Keratinocyte (primary cell): ENCODE measurements at regions not wholly inside any gene's neighbourhood (a gene's known extent, or its start where the extent isn't known, plus 50 kb on each side); places are given as distances from the start of the nearest gene placed in this dataset.

Experiments
- DNase-seq: peaks from one replicate; pipeline ENCODE4 v3.0.0-alpha.2; 2011; ENCODE audit warnings: low read depth, missing footprints, low spot score
- FAIRE-seq: peaks from 2 replicates; lab custom pipeline; 2011; peaks lifted over from hg19 to GRCh38; lab: Jason Lieb, UNC
- H2AFZ ChIP-seq: 2 replicates; pipeline ENCODE4 v1.6.0; 2012; ENCODE audit warnings: low read length, control low read depth, inconsistent platforms; ENCODE audit not compliant: control insufficient read depth
- H3K27ac ChIP-seq: 2 replicates; pipeline ENCODE4 v1.5.1; 2011; ENCODE audit warnings: low read length; ENCODE audit not compliant: control insufficient read depth, insufficient read depth
- H3K27me3 ChIP-seq: 3 replicates; pipeline ENCODE4 v1.6.0; 2011; ENCODE audit warnings: low read length; ENCODE audit not compliant: control insufficient read depth, insufficient read depth; ENCODE audit errors: extremely low read depth
- H3K36me3 ChIP-seq, 2 experiments: 2 replicates in 1 of 2; 3 replicates in 1 of 2; pipeline ENCODE4 v1.5.1; 2011; ENCODE audit warnings: low read length in 2 of 2, mild to moderate bottlenecking in 1 of 2; ENCODE audit not compliant: control insufficient read depth in 2 of 2, insufficient read depth in 2 of 2; ENCODE audit errors: extremely low read depth in 1 of 2
- H3K4me1 ChIP-seq: 3 replicates; pipeline ENCODE4 v1.5.1; 2011; ENCODE audit warnings: low read length; ENCODE audit not compliant: control insufficient read depth, insufficient read depth; ENCODE audit errors: extremely low read depth
- H3K4me2 ChIP-seq: 3 replicates; pipeline ENCODE4 v1.6.0; 2011; ENCODE audit warnings: low read depth, low read length; ENCODE audit not compliant: control insufficient read depth, insufficient read depth; ENCODE audit errors: extremely low read depth
- H3K4me3 ChIP-seq, 3 experiments: fragments of 200-600 bp in 1 of 3; sonication (generic) in 1 of 3; 2 replicates in 2 of 3; 3 replicates in 1 of 3; pipeline ENCODE4 v1.5.1; 2011 to 2016; ENCODE audit warnings: low read length in 3 of 3, mild to moderate bottlenecking in 3 of 3, control low read depth in 2 of 3, inconsistent platforms in 1 of 3, low read depth in 1 of 3, mixed read lengths in 1 of 3, mixed run types in 1 of 3, moderate library complexity in 1 of 3; ENCODE audit not compliant: control insufficient read depth in 2 of 3, insufficient read depth in 2 of 3; ENCODE audit errors: extremely low read depth in 1 of 3
- H3K79me2 ChIP-seq: 2 replicates; pipeline ENCODE4 v1.6.0; 2012; ENCODE audit warnings: low read length; ENCODE audit not compliant: control insufficient read depth, insufficient read depth
- H3K9ac ChIP-seq: 3 replicates; pipeline ENCODE4 v1.6.0; 2011; ENCODE audit warnings: low read length; ENCODE audit not compliant: control insufficient read depth, insufficient read depth; ENCODE audit errors: extremely low read depth
- H3K9me1 ChIP-seq: 3 replicates; pipeline ENCODE4 v1.6.0; 2011; ENCODE audit warnings: low read length; ENCODE audit not compliant: control insufficient read depth, insufficient read depth; ENCODE audit errors: extremely low read depth
- H3K9me3 ChIP-seq: 2 replicates; pipeline ENCODE4 v1.5.1; 2012; ENCODE audit warnings: low read depth, low read length; ENCODE audit not compliant: control insufficient read depth
- H4K20me1 ChIP-seq: 3 replicates; pipeline ENCODE4 v1.6.0; 2011; ENCODE audit warnings: low read length; ENCODE audit not compliant: control insufficient read depth, insufficient read depth; ENCODE audit errors: extremely low read depth
- CTCF ChIP-seq, 3 experiments: IDR thresholded peaks in 1 of 3; conservative IDR thresholded peaks in 1 of 3; optimal IDR thresholded peaks in 1 of 3; 2 replicates in 2 of 3; 3 replicates in 1 of 3; pipeline versions ENCODE3 to v1.5.1; 2011; ENCODE audit warnings: low read length in 3 of 3, mild to moderate bottlenecking in 3 of 3, moderate library complexity in 2 of 3, control low read depth in 1 of 3, inconsistent platforms in 1 of 3; ENCODE audit not compliant: insufficient read depth in 2 of 3; ENCODE audit errors: extremely low read depth in 1 of 3
- EZH2 ChIP-seq: IDR thresholded peaks from one replicate; pipeline ENCODE4 v1.6.1; 2012; ENCODE audit warnings: inconsistent platforms, mild to moderate bottlenecking, low read length, moderate library complexity
- dilution Hi-C: fragments of 300-500 bp; cut with MboI; formaldehyde crosslinking; loops from one replicate; pipeline ENCODE4 v1.7.0; 2020; ENCODE audit warnings: low sequenced_read_pairs; ENCODE audit not compliant: extremely low pct_ligation_motif_present

GRCh38 chr11:43124272-43124935, 187.4 kb upstream of the API5 start:
- H3K4me2 ChIP-seq, result no peak overlapping the region
- no peaks in the 10 kb centered on the region for H3K9me1 ChIP-seq
- H3K27me3 ChIP-seq, result no peaks in the 10 kb centered on the region
- no peak overlapping the region for H3K27ac ChIP-seq
- no peaks in the 10 kb centered on the region for H4K20me1 ChIP-seq
- TF ChIP-seq CTCF (optimal IDR thresholded peaks at IDR 0.05 in 1 of 3, IDR thresholded peaks at IDR 0.05 in 1 of 3, conservative IDR thresholded peaks at IDR 0.05 in 1 of 3; ENCODE audit: extremely low read depth in 1 of 3, insufficient read depth in 2 of 3, low read length in 3 of 3), result no peak
- no peak for TF ChIP-seq EZH2
- FAIRE-seq, result no peak
- no peak overlapping the region for H2AFZ ChIP-seq
- no peak for DNase-seq
- no peaks in the 10 kb centered on the region for H3K79me2 ChIP-seq
- no peak overlapping the region for H3K4me3 ChIP-seq
- no peaks in the 10 kb centered on the region for H3K9me3 ChIP-seq
- dilution Hi-C loops, result no loop called here
- no peaks in the 10 kb centered on the region for H3K4me1 ChIP-seq
- no peak overlapping the region for H3K9ac ChIP-seq
- no peaks in the 10 kb centered on the region for H3K36me3 ChIP-seq

- no peak for FAIRE-seq
- Histone ChIP-seq H3K79me2 (no peaks in the 10 kb centered on the region), H3K36me3 (no peaks in the 10 kb centered on the region), H3K27ac (no peak overlapping the region), H3K9ac (no peak overlapping the region), H4K20me1 (no peaks in the 10 kb centered on the region), H3K4me3 (no peak overlapping the region), H3K9me3 (no peaks in the 10 kb centered on the region), H3K4me2 (no peak overlapping the region), H3K9me1 (no peaks in the 10 kb centered on the region), H3K27me3 (no peaks in the 10 kb centered on the region), H3K4me1 (no peaks in the 10 kb centered on the region), H2AFZ (no peak overlapping the region)
- dilution Hi-C loops, result no loop called here
- TF ChIP-seq CTCF (optimal IDR thresholded peaks at IDR 0.05 in 1 of 3, IDR thresholded peaks at IDR 0.05 in 1 of 3, conservative IDR thresholded peaks at IDR 0.05 in 1 of 3; ENCODE audit: extremely low read depth in 1 of 3, insufficient read depth in 2 of 3, low read length in 3 of 3), result no peak
- no peak for TF ChIP-seq EZH2
- no peak for DNase-seq
Observed at GRCh38 chr11:43129329-43129728, 182.5 kb upstream of the API5 start.
